Kidney epithelial cell (primary cell): ENCODE measurements at regions not wholly inside any gene's neighbourhood (a gene's known extent, or its start where the extent isn't known, plus 50 kb on each side); places are given as distances from the start of the nearest gene placed in this dataset.
"Not testable (repeated sequence)": the region's sequence is repeated elsewhere in the genome, so short reads cannot be mapped to it uniquely, and the experiment has no call there.

ENCODE experiments used
- DNase-seq: peaks from one replicate; pipeline ENCODE4 v3.0.0-alpha.2; 2010; ENCODE audit warnings: low read depth
- H3K27me3 ChIP-seq: 2 replicates; pipeline ENCODE4 v1.6.0; 2011; ENCODE audit warnings: low read length; ENCODE audit not compliant: control insufficient read depth, insufficient read depth
- H3K36me3 ChIP-seq: 2 replicates; pipeline ENCODE4 v1.5.1; 2011; ENCODE audit warnings: low read length; ENCODE audit not compliant: control insufficient read depth, insufficient read depth
- H3K4me3 ChIP-seq: 2 replicates; pipeline ENCODE4 v1.5.1; 2011; ENCODE audit warnings: low read depth, mild to moderate bottlenecking, control low read depth, low read length
- TF ChIP-seq, protein P1 (sequence below): IDR thresholded peaks from 2 replicates; pipeline ENCODE4 v1.5.1; 2011; ENCODE audit warnings: mild to moderate bottlenecking, moderate library complexity, low read length, control low read depth, inconsistent platforms; ENCODE audit not compliant: insufficient read depth, poor library complexity, severe bottlenecking

DNA sequence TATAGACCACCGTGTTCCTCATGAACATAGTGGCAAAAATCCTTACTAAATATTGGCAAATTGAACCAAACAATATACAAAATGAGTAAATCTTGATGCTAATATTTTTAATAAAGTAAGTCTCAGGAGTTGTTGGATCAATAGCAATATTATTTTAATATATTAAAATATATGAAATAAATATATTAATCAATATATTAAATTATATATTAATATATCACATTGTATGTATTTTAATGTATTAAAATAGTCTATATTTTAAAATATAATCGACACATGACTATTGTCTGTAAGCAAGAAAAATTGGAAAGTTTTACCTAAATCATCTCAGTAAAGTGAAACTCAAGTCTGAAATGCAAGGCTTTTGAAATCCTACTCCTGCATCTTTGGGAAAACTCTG is 78.9 kb upstream of the GJB6 start:
- no peaks in the 10 kb centered on the region for H3K27me3 ChIP-seq
- TF ChIP-seq, protein P1, sequence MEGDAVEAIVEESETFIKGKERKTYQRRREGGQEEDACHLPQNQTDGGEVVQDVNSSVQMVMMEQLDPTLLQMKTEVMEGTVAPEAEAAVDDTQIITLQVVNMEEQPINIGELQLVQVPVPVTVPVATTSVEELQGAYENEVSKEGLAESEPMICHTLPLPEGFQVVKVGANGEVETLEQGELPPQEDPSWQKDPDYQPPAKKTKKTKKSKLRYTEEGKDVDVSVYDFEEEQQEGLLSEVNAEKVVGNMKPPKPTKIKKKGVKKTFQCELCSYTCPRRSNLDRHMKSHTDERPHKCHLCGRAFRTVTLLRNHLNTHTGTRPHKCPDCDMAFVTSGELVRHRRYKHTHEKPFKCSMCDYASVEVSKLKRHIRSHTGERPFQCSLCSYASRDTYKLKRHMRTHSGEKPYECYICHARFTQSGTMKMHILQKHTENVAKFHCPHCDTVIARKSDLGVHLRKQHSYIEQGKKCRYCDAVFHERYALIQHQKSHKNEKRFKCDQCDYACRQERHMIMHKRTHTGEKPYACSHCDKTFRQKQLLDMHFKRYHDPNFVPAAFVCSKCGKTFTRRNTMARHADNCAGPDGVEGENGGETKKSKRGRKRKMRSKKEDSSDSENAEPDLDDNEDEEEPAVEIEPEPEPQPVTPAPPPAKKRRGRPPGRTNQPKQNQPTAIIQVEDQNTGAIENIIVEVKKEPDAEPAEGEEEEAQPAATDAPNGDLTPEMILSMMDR, result no peak
- H3K36me3 ChIP-seq, result no peaks in the 10 kb centered on the region
- no peak for DNase-seq
- no peak overlapping the region for H3K4me3 ChIP-seq

DNA sequence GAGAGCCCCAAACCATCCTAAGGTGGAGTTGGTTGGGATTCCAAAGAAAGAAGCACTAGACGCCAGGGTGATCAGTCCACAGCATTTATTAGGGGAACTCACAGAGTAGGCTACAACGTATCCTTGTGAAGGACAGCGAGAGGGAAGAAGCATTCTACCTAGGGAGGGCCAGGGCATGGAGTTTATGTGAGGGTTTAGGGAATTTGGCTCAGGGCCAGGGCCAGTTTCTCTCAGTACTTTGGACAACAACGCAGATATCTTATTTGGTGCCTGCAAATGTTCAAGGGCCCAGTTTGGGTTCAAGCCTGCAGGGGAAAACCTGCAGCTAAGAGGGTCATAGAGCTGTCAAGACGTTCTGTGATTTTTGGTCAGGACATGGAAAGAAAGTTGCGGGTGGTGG is 73.9 kb upstream of the GJB6 start:
- H3K27me3 ChIP-seq, result no peaks in the 10 kb centered on the region
- TF ChIP-seq, protein P1, result no peak
- no peak overlapping the region for H3K4me3 ChIP-seq
- H3K36me3 ChIP-seq, result no peaks in the 10 kb centered on the region
- DNase-seq, result no peak

DNA sequence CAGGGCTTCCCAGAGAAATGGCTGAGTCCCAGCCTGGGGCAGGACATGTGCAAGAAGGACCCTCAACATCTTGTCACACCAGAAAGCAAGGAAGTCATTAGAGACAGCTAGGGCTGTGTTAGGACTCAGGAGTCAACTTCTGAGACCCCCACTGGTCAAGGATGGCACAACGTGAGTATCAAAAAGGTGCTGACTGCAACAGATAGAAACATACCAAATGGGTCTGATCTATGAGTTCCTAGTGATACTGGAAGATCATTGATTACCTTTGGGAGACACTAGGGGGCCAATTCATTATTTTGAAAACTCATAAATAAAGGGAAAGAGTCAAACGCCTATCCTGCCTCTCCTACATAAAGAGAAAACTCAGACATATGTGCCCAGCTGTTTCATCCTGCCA is 73.5 kb upstream of the GJB6 start:
- H3K4me3 ChIP-seq, result no peak overlapping the region
- DNase-seq, result no peak
- H3K27me3 ChIP-seq, result no peaks in the 10 kb centered on the region
- H3K36me3 ChIP-seq, result no peaks in the 10 kb centered on the region
- TF ChIP-seq, protein P1, result no peak

DNA sequence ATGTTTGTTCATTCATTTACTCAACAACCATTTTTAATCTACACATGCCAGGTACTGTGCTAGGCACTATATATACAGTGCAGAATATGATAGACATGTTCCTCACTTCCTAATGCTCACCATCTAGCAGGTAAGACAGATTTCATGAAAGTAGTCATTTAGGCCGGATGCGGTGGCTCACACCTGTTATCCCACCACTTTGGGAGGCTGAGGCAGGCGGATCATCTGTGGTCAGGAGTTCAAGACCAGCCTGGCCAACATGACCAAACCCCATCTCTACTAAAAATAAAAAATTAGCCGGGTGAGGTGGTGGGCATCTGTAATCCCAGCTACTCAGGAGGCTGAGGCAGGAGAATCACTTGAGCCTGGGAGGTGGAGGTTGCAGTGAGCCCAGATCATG is 71.9 kb upstream of the GJB6 start:
- not testable (repeated sequence) for H3K27me3 ChIP-seq, H3K4me3 ChIP-seq, DNase-seq, H3K36me3 ChIP-seq

DNA sequence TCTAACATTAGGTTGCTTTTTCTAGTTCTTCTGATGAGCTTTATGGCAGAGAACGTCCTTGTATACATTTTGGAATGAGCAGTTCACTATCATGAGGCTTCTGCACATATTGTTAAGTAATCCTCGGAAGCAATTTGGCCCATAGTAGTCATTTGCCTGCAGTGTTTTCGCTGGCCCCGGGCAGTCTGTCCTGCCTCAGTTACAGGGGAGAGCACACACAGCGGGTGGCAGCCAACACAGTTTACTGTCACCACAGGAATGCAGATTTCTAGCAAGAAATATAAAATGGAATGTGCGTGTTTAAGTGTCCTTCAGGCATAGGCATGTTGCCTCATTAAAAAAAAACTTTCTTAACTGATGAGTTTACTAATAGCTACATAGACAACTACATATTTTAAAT is 71.5 kb upstream of the GJB6 start:
- Histone ChIP-seq H3K27me3 (no peaks in the 10 kb centered on the region), H3K36me3 (no peaks in the 10 kb centered on the region), H3K4me3 (no peak overlapping the region)
- no peak for DNase-seq
- TF ChIP-seq, protein P1, result no peak

DNA sequence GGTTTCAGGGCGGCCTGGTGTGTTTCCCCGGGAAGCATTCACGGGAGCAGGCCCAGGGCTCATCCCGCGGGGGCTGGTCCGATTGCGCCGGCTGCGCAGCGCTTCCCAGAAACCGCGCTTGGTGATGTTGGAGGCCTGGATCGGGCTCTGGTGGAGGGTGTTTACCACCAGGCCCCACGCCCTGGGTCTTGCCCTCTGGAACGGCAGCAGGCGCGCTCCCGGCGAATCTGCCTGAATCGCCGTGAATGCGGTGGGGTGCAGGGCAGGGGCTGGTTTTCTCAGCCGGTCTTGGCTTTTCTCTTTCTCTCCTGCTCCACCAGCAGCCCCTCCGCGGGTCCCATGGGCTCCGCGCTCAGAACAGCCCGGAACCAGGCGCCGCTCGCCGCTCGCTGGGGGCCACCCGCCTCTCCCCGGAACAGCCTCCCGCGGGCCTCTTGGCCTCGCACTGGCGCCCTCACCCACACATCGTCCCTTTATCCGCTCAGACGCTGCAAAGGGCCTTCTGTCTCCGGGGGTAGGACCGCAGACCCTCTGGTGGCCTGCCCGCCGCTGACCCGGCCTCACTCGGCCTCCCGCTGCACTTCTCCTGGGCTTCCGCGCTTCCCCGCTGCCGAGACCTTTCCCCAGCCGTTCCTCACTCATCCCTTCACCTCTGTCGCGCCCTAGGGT is 69.4 kb upstream of the GJB6 start:
- TF ChIP-seq, protein P1, result no peak
- no peaks in the 10 kb centered on the region for H3K27me3 ChIP-seq
- no peak for DNase-seq

More for the DNA sequence above, 69.4 kb upstream of the GJB6 start:
- H3K4me3 ChIP-seq, result peak overlapping the region; percentile 29
- H3K36me3 ChIP-seq, result no peaks in the 10 kb centered on the region
